Type B pancreatic cell (in vitro differentiated cells): ENCODE measurements at regions not wholly inside any gene's neighbourhood (a gene's known extent, or its start where the extent isn't known, plus 50 kb on each side); places are given as distances from the start of the nearest gene placed in this dataset.

Experiments used
- DNase-seq: peaks from one replicate; pipeline ENCODE4 v3.0.0; 2021; ENCODE audit warnings: mixed read lengths; ENCODE audit not compliant: unreplicated experiment; ENCODE audit errors: extremely low spot score
- H3K27ac Mint-ChIP-seq: 2 replicates; pipeline ENCODE4 v1.8.0; 2021; ENCODE audit warnings: mild to moderate bottlenecking, mixed read lengths
- H3K27me3 Mint-ChIP-seq: 2 replicates; pipeline ENCODE4 v1.8.0; 2021; ENCODE audit warnings: mixed read lengths
- H3K36me3 Mint-ChIP-seq: 2 replicates; pipeline ENCODE4 v1.8.0; 2021; ENCODE audit warnings: mixed read lengths
- H3K4me1 Mint-ChIP-seq: one replicate; pipeline ENCODE4 v1.8.0; 2021; ENCODE audit warnings: mixed read lengths; ENCODE audit not compliant: unreplicated experiment
- H3K4me3 Mint-ChIP-seq: 2 replicates; pipeline ENCODE4 v1.8.0; 2021; ENCODE audit warnings: mild to moderate bottlenecking, mixed read lengths
- H3K9me3 Mint-ChIP-seq: 2 replicates; pipeline ENCODE4 v1.8.0; 2021; ENCODE audit warnings: mixed read lengths
- TF ChIP-seq, protein P1 (sequence below): fragments of 200-600 bp; sonication (generic); conservative IDR thresholded peaks from 2 replicates; pipeline ENCODE4 v1.5.0; 2021; ENCODE audit warnings: antibody characterized with exemption, mild to moderate bottlenecking

DNA sequence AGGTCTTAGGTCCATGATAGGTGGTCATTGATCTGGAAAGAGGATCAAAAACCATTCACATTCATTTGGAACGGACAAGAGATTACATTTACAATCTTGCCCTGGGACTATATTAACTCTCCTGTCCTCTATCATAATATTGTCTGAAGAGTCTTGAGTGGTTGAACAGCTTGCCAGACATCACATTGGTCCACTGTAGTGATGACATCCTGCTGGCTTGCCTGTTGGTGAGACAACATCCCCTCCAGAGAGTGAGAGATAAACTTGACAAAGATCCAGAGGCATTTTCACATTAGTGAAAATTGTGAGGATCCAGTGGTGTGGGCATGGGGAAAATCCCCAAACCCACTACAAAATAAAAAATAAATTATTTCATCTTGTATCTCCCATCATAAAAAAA is 155.7 kb upstream of the LEF1 start:
- no peak for DNase-seq
- Mint-ChIP-seq H3K27me3 (peaks cover 17% of the 10 kb centered on the region), H3K4me1 (peaks cover 3% of the 10 kb centered on the region), H3K36me3 (no peaks in the 10 kb centered on the region), H3K9me3 (peaks cover 18% of the 10 kb centered on the region), H3K4me3 (no peak overlapping the region), H3K27ac (no peak overlapping the region)
- TF ChIP-seq, protein P1, sequence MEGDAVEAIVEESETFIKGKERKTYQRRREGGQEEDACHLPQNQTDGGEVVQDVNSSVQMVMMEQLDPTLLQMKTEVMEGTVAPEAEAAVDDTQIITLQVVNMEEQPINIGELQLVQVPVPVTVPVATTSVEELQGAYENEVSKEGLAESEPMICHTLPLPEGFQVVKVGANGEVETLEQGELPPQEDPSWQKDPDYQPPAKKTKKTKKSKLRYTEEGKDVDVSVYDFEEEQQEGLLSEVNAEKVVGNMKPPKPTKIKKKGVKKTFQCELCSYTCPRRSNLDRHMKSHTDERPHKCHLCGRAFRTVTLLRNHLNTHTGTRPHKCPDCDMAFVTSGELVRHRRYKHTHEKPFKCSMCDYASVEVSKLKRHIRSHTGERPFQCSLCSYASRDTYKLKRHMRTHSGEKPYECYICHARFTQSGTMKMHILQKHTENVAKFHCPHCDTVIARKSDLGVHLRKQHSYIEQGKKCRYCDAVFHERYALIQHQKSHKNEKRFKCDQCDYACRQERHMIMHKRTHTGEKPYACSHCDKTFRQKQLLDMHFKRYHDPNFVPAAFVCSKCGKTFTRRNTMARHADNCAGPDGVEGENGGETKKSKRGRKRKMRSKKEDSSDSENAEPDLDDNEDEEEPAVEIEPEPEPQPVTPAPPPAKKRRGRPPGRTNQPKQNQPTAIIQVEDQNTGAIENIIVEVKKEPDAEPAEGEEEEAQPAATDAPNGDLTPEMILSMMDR, result no peak

DNA sequence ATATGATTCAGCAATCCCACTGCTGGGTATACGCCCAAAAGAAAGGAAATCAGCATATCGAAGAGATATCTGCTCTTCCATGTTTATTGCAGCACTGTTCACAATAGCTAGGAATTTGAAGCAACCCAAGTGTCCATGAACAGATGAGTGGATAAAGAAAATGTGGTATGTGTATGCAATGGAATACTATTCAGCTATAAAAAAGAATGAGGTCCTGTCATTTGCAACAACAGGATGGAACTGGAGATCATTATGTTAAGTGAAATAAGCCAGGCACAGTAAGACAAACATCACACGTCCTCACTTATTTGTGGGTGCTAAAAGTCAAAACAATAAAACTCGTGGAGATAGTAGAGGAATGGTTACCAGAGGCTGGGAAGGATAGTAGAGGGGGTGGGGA is 153.8 kb upstream of the LEF1 start:
- Mint-ChIP-seq H3K4me1 (peaks cover 3% of the 10 kb centered on the region), H3K36me3 (no peaks in the 10 kb centered on the region), H3K27ac (no peak overlapping the region), H3K9me3 (peaks cover 11% of the 10 kb centered on the region), H3K27me3 (peaks cover 3% of the 10 kb centered on the region), H3K4me3 (no peak overlapping the region)
- DNase-seq, result no peak
- TF ChIP-seq, protein P1, result no peak

DNA sequence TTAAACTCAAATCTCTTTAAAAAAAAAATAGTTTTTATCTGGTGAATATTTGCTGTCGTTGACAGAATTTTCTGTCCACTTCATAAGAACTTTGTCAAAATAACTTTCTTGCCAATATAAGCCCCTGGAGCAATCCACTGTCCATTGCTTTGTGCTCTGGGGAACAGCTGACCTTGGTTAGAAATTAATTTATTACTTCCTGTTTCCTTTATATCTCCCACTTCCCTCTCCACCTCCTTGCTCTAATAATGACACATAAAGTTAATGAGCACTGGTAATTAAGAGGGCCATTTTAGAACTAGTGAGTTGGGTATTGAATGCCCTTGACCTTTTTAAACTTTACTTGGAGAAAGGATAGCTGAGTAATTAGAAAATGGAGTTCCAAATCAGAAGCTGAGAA is 151.3 kb upstream of the LEF1 start:
- no peak overlapping the region for H3K27ac Mint-ChIP-seq
- no peaks in the 10 kb centered on the region for H3K36me3 Mint-ChIP-seq
- DNase-seq, result no peak
- H3K27me3 Mint-ChIP-seq, result no peaks in the 10 kb centered on the region
- peaks cover 3% of the 10 kb centered on the region for H3K4me1 Mint-ChIP-seq
- TF ChIP-seq, protein P1, result no peak
- H3K9me3 Mint-ChIP-seq, result peaks cover 11% of the 10 kb centered on the region
- H3K4me3 Mint-ChIP-seq, result no peak overlapping the region

DNA sequence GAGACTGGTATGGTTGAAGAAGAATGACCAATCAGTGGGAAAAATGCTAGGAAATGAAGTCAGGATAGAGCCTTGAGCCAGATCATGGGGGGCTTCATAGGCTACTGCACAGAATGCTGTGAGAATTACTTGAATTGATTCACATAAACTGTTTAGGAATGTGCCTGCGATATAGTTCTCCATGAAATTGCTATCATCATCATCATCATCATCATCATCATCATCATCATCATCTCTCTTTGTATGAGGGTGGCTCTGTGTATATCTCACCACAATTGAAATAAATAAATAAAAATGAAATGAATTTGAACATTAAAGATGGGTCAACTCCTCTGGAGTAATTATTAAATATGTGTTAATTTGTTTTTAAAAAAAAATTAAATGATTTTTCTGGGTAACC is 148.6 kb upstream of the LEF1 start:
- H3K27ac Mint-ChIP-seq, result no peak overlapping the region
- no peak for DNase-seq
- TF ChIP-seq, protein P1, result no peak

DNA sequence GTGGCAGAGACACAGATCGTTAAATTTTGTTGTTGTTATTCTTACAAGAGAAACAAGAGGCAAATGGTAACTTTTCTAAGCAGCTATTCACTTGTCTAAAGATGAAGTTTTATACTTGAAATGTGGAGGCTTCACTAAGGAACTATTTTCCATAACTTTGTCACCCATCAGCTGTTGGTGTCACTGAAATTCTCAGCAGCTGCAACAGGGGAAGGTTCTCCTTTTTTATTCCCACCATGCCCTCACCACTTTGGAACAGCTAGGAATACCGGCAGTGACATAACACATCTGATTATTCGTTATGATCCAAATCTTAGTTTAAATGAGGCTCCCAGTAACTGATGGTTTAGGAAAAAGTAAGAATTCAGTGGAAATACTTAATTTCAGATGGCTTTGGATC is 147.0 kb upstream of the LEF1 start:
- DNase-seq, result no peak
- TF ChIP-seq, protein P1, result no peak
- Mint-ChIP-seq H3K27me3 (peaks cover 16% of the 10 kb centered on the region), H3K4me1 (peaks cover 3% of the 10 kb centered on the region), H3K4me3 (no peak overlapping the region), H3K36me3 (no peaks in the 10 kb centered on the region), H3K9me3 (peaks cover 12% of the 10 kb centered on the region), H3K27ac (no peak overlapping the region)

More for the DNA sequence above, 148.6 kb upstream of the LEF1 start:
- Mint-ChIP-seq H3K4me3 (no peak overlapping the region), H3K27me3 (peaks cover 5% of the 10 kb centered on the region), H3K4me1 (peaks cover 3% of the 10 kb centered on the region), H3K36me3 (no peaks in the 10 kb centered on the region), H3K9me3 (peaks cover 7% of the 10 kb centered on the region)
